ENCODE measurements at regions not wholly inside any gene's neighbourhood (a gene's known extent, or its start where the extent isn't known, plus 50 kb on each side); places are given as distances from the start of the nearest gene placed in this dataset.
A peak's percentile ranks its signal among the peaks of the same experiment; 100 is the strongest.

DNA sequence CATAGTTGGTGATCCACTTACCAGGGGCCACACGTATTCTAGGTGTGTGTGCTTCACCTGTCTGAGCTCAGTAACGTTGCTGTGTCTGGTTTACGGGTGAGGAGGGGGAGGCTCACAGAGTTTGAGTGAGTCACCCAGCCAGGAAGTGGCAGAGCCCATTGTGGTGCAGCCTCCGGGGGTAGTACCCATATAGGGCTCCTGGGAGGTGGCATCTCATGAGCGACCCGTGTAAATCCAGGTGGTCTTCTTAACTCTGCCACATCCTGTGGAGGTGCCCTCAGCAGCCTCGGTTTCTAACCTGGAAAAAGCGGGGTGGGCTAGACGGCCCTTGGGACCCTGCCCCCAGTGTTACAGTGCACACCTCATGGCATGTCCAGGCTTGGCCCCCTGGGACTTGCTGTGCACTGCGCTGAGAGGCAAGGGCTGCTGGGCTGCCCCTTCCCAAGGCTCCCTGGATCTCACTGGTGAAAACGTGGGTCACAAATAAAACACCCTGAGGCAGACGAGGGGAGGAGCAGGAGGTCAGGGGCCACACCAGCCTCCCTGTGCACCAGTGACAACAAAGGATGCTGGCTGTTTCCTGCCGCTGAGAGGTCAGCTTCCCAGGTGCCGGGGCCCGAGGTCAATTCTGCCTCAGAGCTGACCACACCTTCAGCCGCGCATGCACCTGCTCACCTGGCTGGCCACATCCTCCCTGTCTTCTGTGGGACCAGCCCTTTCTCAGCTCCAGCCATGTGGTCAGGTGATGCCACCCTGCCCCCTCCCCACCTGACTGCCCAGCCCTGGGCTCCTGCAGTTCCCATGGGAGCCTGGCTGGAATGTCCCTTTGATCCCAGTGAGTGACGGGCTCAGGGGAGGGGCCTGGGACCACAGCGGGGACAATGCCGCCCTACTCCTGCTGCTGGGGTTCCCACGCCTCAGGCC lies 305.1 kb downstream of the CTTN start:
- DNase-seq (ENCODE audit: low spot score) = peak; percentile 78

- no peak for DNase-seq (ENCODE audit: low spot score)
These were observed 306.8 kb downstream of the CTTN start for GRCh38 chr11:70705097-70705496.

DNA sequence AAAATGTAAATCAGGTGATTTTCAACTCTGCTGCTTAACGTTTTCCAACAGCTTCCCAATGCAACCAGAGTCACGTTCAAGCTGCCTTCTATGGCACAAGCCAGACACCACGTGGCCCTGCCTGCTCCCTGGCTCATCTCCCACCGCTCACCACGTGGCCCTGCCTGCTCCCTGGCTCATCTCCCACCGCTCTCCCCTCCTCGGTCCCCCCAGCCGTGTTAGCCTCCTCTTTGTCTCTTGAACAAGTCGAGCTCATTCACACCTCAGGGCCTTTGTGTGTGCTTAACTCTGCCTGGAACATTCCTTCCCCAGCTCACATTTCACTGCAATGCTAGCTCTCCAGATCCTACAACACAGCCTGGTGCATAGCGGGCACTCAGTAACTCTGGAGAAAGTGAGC lies 307.6 kb downstream of the CTTN start:
- no peak for DNase-seq (ENCODE audit: low spot score)

DNA sequence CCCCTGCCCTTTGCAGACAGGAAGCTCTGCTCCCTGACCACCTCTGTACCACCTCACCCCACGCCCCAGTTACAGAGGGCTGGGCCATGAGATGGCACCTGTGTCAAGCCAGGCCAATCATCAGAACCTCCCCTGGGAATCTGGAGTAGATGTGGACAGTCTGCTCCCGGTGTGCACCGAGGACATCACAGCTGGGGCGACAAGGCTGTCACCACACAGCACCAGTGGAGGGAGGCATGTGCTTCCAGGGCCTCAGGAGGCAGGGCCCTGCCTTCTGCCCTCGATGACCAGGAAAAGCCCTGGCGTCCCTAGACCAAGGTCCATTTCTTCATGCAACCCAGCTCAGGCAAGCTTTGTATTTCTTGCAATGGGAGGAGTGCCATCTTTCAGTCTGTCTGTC lies 309.5 kb downstream of the CTTN start:
- no peak for DNase-seq (ENCODE audit: low spot score)

GRCh38 chr11:70709596-70709995 lies 311.3 kb downstream of the CTTN start:
- no peak for DNase-seq (ENCODE audit: low spot score)

DNA sequence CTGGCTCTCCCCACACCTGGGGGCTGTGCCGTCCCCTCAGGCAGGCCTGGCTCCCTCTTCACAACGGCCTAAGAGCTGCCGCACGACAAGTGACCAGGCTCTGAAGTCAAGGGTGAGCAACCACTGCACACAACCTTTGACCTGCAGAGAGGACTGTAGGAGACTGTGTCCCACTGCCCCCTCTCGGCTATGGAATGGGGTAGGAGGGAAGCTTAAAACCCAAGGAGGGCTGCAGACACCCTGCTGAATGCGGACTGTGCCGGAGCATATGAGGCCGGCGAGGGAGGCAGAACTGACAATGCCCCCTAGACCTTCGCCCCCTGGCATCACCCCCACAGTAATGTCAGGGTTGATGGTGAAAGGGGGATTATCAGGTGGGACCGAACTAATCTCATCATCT lies 311.9 kb downstream of the CTTN start:
- no peak for DNase-seq (ENCODE audit: low spot score)

DNA sequence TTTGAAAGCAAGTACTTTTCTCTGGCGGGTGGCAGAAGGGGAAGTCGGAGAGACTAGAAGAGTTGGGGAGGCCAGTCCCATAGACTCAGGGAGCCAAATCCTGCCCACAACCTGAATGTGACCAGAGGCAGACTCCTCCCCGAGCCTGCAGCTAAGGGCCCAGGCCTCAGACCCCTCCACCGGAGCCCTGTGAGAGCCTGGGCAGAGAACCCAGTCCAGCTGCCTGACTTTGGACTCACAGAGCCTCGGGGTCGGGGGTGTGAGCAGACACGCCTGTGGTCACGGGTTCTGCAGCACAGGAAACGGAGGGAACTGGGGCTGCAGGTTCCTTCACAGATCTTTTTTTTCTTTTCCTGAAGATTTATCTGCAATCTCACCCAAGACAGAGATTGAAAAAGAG lies 312.3 kb downstream of the CTTN start:
- DNase-seq (ENCODE audit: low spot score) = no peak

DNA sequence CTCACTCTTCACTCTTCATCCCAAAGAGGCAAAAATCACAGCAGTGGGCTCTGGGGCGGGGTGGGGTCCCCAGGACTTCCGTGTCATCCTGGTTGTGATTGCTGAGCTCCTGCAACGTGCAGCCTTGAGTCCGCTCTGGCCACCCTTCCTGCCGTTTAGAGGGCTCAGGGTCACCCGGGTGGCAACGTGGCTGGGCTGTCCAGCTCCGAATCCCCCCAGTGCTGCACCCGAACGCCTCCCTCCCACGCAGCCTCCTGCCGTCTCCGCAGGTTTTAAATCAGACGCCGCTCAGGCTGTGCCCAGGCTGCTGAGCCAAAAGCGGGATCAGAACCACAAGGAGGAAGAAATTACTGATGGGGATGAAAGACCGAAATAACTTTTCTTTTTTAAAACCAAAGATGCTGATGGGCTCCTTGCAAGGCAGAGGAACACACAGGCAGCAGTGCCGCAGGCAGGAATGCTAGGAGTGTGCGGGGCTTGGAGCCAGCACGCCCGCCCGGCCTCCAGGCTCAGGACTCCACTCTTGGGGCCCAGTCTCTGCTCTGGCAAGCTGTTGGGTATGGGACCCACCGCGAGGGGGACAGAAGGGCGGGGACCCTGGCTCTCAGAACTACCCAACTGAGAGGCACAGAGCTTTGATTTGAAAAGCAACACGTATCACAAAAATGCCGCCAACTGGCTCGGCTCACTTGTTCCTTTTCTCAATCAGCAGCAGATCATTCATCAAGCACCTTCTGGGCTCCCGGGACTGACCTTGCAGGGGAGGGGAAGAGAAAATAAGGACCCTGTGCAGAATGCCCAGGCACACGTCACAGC lies 313.0 kb downstream of the CTTN start:
- no peak for DNase-seq (ENCODE audit: low spot score)

- DNase-seq (ENCODE audit: low spot score) = no peak
These were observed 313.5 kb downstream of the CTTN start for GRCh38 chr11:70711911-70712185.

- DNase-seq (ENCODE audit: low spot score) = no peak
These were observed 314.1 kb downstream of the CTTN start for GRCh38 chr11:70712471-70712870.

GRCh38 chr11:70713086-70713835 lies 314.9 kb downstream of the CTTN start:
- no peak for DNase-seq (ENCODE audit: low spot score)

GRCh38 chr11:70713988-70714665 lies 315.8 kb downstream of the CTTN start:
- DNase-seq (ENCODE audit: low spot score) = peak; percentile 77

- DNase-seq (ENCODE audit: low spot score) = no peak
These were observed 317.0 kb downstream of the CTTN start for GRCh38 chr11:70715166-70715951.

GRCh38 chr11:70716216-70716615 lies 317.9 kb downstream of the CTTN start:
- DNase-seq (ENCODE audit: low spot score) = no peak

DNA sequence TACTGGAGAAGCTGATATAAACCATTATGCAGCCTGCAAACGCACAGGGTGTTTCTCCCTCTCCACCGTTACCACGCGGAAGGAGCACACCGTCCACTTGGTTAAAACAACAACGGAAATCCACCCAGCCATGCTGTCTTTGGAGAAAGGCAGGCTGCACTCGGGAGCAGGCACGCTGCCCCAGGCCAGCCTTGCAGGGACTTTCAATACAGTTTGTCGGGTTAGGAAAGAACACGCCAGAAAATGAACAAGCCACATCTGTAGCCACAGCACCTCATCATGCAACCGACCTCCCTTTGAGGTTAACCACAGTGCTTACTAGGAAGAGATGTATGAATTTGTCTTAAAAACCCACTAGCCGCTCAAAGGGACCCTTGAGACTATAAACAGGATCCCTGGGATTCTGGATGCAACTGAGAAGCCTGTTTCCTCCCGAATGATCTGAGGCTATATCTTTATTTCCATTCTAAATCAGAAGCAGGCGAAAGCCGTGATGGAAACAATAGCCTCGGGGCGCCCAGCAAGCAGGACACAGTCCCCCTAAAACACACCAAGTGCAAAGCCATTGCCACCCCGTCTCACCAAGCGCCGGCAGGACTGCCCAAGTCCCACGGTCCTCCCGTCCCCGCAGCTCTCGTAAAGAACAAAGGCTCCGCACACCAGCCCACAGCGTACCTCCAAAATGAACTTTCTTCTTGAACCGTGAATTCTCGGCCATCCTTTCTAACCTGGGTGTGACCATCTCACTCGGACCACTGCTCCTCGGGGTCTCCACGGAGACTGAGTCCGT lies 318.9 kb downstream of the CTTN start:
- DNase-seq (ENCODE audit: low spot score) = no peak

GRCh38 chr11:70717936-70718595 lies 319.7 kb downstream of the CTTN start:
- no peak for DNase-seq (ENCODE audit: low spot score)

DNA sequence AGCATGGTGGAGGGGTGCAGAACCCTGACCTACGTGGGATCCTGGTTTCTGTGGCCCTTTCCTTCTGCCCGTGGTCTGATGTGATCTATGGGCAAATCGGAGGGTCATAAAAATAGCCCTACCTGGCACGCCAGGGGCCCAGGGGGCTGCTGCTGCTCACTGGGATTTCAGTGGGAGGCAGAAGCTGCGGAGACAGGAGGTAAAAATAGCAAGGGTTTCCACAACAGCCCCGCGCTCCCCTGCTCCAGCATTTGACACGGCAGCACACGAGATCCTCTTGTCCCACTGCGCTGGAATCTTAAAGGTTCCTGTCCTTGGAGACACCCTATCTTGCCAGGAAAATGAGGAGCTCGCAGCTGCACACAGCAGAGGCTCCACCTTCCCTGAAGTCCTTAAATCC lies 321.2 kb downstream of the CTTN start:
- DNase-seq (ENCODE audit: low spot score) = no peak

DNA sequence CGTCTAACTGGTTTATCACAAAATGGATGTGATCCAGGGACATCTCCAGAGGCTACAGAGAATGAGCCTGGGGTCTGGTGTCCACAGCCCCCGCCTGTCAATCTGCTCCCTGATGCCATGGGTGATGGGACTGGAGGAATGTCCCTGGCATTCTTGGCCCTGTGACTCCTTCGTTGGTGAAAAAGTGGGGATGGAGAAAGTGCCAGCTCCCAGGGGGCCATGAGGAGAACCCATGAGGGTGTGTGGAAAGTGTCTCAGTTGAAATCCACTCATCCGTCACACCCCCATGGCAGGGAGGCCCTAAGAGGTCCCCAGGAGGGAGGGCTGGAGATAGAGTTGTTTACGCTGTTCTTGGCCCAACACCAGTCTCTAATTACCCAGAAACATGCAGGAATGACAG lies 322.0 kb downstream of the CTTN start:
- no peak for DNase-seq (ENCODE audit: low spot score)

DNA sequence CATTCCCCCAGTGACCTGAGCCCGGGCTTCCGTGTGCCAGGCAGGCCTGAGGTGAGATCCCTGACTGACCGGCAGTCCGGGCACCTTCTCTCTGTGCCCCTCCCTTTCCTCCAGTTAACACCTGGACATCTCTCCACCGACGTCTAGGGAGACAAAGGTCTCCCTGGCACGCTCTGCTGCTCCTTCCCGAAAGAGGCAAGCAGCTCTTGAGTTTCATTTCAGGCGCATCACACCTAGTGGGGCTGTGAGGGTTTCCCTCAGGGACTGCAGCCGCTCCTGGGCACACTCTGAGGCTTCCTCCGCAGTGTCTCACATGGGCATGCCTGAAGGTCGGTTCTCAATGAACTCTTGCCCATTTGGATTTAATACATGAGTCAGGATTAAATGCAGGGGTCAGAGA lies 322.7 kb downstream of the CTTN start:
- no peak for DNase-seq (ENCODE audit: low spot score)

GRCh38 chr11:70725278-70725677 lies 326.9 kb downstream of the CTTN start:
- DNase-seq (ENCODE audit: low spot score) = no peak

Data from ecto neural progenitor cell (in vitro differentiated cells).